ENCODE measurements at regions not wholly inside any gene's neighbourhood (a gene's known extent, or its start where the extent isn't known, plus 50 kb on each side); places are given as distances from the start of the nearest gene placed in this dataset.

DNA sequence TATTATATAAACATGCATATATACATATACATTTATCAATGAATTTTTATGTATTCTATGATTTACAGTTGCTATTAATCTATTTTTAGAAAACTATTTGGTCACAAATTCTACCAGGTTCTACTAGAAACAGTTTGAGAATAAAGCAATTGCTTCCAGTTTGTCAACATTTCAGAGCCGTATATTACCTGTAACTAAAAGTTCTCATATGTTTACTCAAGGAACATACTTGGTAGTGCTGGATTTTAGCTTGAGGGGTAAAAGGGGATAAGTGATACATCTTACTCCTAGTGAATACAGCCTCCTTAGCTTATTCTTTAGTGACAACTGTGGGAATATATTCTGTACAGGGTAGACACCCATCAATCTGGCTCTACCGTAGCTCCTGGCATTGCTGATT, 1590.5 kb upstream of the LRRTM3 start:
- FAIRE-seq (no peak), DNase-seq (ENCODE audit: insufficient read length) (no peak)
- no peak for TF ChIP-seq TAF1 (IDR thresholded peaks at IDR 0.05; ENCODE audit: borderline replicate concordance, low read depth, low read length)
- TF ChIP-seq POLR2A (IDR thresholded peaks at IDR 0.05; ENCODE audit: low read depth, low read length) = no peak
- TF ChIP-seq POLR2AphosphoS5 (IDR thresholded peaks at IDR 0.05; ENCODE audit: low read depth, low read length) = no peak

DNA sequence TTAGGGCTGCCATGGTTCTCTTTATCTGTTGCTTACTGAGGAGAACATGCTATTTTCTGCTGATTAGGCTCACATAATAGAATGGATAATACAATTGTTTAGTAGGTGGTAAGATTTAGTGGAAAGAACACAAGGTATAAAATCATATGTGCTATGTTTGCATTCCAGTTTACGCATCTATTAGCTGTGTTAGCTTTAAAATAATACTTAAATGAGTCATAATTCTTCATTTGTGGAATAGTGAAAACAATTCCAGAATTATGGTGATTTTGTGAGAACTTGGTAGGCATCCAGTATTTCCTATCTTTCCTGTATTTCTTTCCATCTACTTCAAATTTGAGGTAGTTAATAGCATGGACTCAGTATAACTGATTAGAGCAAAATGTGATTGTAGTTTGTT, 1585.5 kb upstream of the LRRTM3 start:
- DNase-seq (ENCODE audit: insufficient read length) = no peak
- FAIRE-seq = no peak

DNA sequence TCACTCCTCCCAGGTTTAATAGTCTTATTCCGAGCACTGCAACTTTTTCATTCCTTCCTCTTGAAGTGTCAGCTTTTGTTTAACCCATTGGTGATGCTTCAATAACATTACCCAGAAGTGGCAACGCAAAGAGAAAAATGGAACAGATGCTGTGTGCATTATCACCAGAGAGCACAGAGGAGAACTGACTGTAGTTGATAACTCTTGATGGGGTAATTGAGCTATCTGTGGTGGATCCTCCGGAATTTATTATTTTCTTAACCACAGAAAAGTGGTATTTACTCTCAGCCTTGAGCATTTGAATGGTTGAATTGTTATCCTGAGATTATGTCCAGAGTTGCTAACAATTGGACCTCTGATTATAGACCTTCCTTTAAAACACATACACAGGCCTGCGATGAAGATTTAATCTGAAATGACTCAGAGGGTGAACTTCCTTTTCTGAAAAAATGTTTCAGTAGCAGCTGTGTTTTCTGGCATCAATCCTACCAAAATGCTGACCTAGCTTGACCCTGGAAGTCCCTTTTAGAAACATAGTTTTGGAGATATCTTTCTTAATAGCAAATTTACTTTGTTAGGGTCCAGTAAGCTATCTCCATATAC, 1584.4 kb upstream of the LRRTM3 start:
- no peak for DNase-seq (ENCODE audit: insufficient read length)
- FAIRE-seq = no peak
- no peak for TF ChIP-seq POLR2A (IDR thresholded peaks at IDR 0.05; ENCODE audit: low read depth, low read length)
- TF ChIP-seq POLR2AphosphoS5 (IDR thresholded peaks at IDR 0.05; ENCODE audit: low read depth, low read length) = no peak

More for the DNA sequence above, 1585.5 kb upstream of the LRRTM3 start:
- no peak for TF ChIP-seq TAF1 (IDR thresholded peaks at IDR 0.05; ENCODE audit: borderline replicate concordance, low read depth, low read length)
- no peak for TF ChIP-seq POLR2A (IDR thresholded peaks at IDR 0.05; ENCODE audit: low read depth, low read length)
- no peak for TF ChIP-seq POLR2AphosphoS5 (IDR thresholded peaks at IDR 0.05; ENCODE audit: low read depth, low read length)

DNA sequence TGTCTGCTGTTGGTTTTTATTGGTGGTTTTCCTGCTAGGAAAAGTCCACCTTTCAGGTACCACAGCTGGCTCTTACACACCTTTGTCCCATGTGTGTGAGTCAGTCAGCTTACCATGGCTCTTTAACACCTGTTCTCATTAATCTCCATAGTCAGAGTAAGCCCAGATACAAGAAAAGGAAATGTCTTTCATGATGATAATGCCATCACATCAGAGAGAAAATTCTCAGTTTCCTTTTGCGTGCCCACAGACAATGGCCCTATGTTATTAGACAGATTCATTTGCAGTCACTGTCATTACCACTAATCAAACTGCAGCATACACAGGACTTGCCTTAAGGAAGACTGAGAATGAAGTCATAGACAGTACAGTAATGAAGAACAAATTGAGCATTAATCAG, 1583.6 kb upstream of the LRRTM3 start:
- no peak for FAIRE-seq
- DNase-seq (ENCODE audit: insufficient read length) = no peak
- TF ChIP-seq TAF1 (IDR thresholded peaks at IDR 0.05; ENCODE audit: borderline replicate concordance, low read depth, low read length) = no peak
- no peak for TF ChIP-seq POLR2AphosphoS5 (IDR thresholded peaks at IDR 0.05; ENCODE audit: low read depth, low read length)
- TF ChIP-seq POLR2A (IDR thresholded peaks at IDR 0.05; ENCODE audit: low read depth, low read length) = no peak

DNA sequence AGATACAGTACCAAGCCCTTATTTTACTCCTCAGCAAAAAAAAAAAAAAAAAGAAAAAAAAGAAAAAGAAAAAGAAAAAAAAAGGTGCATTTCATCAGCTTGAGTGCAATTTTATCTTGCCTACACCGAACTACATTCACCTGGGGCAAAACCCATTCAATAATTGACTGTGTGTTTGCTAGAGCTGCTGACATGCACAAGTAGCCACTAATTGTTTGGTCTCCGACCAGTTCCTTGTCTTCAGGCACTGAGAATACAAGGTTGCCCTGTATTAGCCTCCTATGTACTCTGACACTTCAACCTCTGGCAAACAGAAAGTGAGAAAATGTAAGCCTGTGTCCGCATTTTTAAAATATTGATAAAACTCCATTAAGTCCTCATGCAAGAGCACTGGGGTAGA, 1579.4 kb upstream of the LRRTM3 start:
- no peak for DNase-seq (ENCODE audit: insufficient read length)
- TF ChIP-seq TAF1 (IDR thresholded peaks at IDR 0.05; ENCODE audit: borderline replicate concordance, low read depth, low read length) = no peak
- TF ChIP-seq POLR2A (IDR thresholded peaks at IDR 0.05; ENCODE audit: low read depth, low read length) = no peak
- TF ChIP-seq POLR2AphosphoS5 (IDR thresholded peaks at IDR 0.05; ENCODE audit: low read depth, low read length) = no peak
- no peak for FAIRE-seq

DNA sequence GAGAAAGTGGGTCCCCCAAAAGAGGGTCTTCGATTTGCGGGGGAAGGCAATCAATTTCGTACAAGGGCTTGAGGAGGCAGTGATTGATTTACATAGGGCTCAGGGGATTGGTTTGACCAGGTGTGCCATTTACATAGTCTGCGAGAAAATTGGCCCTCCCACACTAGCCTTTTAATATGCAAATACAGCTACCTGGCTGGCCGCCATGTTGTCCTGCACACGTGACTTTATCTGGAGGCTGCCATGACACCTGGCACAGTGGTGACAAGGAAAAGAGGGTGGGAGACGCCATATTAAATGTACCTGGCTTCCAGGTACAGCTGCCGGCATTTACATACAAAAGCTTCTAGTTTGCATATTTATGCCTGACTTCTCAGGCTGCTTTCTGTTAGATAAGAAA, 1577.2 kb upstream of the LRRTM3 start:
- DNase-seq (ENCODE audit: insufficient read length) (no peak), FAIRE-seq (no peak)
- TF ChIP-seq POLR2A (IDR thresholded peaks at IDR 0.05; ENCODE audit: low read depth, low read length) (no peak), TAF1 (IDR thresholded peaks at IDR 0.05; ENCODE audit: borderline replicate concordance, low read depth, low read length) (no peak), POLR2AphosphoS5 (IDR thresholded peaks at IDR 0.05; ENCODE audit: low read depth, low read length) (no peak)

DNA sequence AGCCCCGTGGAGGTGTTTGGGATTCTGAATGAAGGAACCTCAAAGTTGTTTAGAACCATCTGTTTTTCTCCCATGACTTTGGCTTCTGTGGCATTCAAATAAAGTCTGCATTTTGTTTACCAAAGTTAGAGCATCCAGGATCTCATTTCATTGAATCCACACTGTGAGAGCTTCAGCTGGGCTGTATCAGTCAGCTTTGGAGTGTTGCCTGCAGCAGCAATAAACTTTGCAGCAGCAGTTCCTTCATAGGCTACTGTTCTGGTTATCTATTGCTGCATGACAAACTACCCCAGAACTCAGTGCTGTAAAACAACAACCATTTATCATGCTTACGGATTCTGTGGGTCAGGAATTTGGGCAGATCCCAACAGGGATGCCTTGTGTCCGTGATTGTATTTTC, 1575.2 kb upstream of the LRRTM3 start:
- FAIRE-seq (no peak), DNase-seq (ENCODE audit: insufficient read length) (no peak)
- TF ChIP-seq POLR2A (IDR thresholded peaks at IDR 0.05; ENCODE audit: low read depth, low read length) (no peak), TAF1 (IDR thresholded peaks at IDR 0.05; ENCODE audit: borderline replicate concordance, low read depth, low read length) (no peak), POLR2AphosphoS5 (IDR thresholded peaks at IDR 0.05; ENCODE audit: low read depth, low read length) (no peak)

DNA sequence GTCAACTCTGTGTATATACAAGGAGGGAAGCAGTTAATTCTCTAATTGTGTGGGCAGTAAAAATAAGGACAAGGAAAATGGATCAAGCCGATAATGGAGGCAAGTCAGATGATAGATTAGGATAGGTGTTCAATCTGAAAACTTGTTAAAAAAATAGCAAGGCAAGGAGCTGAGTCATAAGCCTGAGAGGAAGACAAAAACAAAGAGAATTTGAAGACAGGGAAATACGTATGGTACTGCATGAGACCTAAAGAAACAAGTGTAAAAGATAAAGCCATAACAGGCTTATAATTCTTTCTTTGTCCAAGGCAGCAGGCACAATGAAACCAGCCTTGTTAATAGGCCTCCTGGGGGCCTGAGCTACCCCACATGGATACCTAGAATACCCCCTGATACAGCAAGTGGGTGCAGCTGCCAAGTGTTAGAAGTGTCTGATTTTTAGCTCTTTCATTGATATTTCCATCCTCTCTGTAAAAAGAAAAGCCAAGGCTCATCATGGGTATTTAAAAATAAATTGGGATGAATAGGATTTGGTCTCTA, 1570.6 kb upstream of the LRRTM3 start:
- no peak for FAIRE-seq
- no peak for TF ChIP-seq POLR2AphosphoS5 (IDR thresholded peaks at IDR 0.05; ENCODE audit: low read depth, low read length)
- no peak for TF ChIP-seq TAF1 (IDR thresholded peaks at IDR 0.05; ENCODE audit: borderline replicate concordance, low read depth, low read length)
- TF ChIP-seq POLR2A (IDR thresholded peaks at IDR 0.05; ENCODE audit: low read depth, low read length) = no peak
- no peak for DNase-seq (ENCODE audit: insufficient read length)

DNA sequence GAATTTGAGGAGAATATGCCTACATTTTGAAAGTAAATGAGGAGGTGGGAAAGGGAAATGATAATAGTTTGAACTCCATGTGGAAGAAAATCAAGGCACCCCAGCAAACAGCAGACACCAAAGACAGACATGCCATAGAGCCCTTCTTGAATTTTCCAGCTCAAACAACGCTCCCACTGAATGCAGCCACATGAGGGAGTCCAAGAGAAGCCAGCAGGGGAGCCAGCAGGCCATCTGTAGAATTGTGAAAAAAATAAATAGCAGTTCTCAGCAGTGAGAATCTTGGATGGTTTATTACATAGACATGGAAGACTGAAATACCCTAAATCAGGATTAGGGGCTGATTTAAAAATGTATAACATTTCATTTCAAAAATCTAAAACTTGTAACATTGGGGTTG, 1567.3 kb upstream of the LRRTM3 start:
- DNase-seq (ENCODE audit: insufficient read length) (no peak), FAIRE-seq (no peak)
- TF ChIP-seq TAF1 (IDR thresholded peaks at IDR 0.05; ENCODE audit: borderline replicate concordance, low read depth, low read length) (no peak), POLR2AphosphoS5 (IDR thresholded peaks at IDR 0.05; ENCODE audit: low read depth, low read length) (no peak), POLR2A (IDR thresholded peaks at IDR 0.05; ENCODE audit: low read depth, low read length) (no peak)

DNA sequence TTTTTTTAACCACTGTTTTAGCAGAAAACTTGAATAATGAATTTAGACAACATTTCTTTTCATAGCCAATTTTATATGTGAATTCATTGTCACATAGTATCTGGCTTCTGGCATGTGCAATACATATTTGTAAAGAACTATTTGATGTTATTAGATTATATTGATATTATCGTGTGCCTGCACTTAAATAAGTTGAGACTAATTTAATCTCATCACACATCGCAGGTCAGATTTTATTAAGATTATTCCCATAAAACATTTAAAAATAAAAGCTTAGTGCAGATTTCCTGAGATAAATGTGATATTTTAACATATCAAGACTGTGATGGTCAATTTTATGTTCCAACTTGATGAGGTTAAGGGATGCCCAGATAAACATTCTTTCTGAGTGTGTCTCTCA, 1565.3 kb upstream of the LRRTM3 start:
- FAIRE-seq (no peak), DNase-seq (ENCODE audit: insufficient read length) (no peak)
- TF ChIP-seq POLR2AphosphoS5 (IDR thresholded peaks at IDR 0.05; ENCODE audit: low read depth, low read length) (no peak), POLR2A (IDR thresholded peaks at IDR 0.05; ENCODE audit: low read depth, low read length) (no peak), TAF1 (IDR thresholded peaks at IDR 0.05; ENCODE audit: borderline replicate concordance, low read depth, low read length) (no peak)

DNA sequence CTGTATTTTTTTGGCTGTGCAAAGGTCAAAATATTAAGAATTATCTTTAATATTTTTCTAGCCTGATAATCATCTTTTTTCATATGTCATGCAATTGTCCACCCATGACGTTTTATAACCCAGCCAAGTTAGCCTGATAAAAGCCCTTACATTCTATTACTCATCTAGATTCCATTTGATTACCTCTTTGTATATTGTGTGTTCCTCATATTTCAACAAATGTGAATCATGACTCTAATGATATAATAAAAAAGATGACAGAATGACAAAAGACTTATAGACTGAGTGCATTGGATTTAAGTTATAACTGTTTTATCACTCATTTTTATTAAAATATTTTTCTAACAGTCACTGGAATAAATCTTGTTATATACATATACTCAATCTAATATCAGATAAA, 1560.0 kb upstream of the LRRTM3 start:
- no peak for TF ChIP-seq POLR2A (IDR thresholded peaks at IDR 0.05; ENCODE audit: low read depth, low read length)
- no peak for TF ChIP-seq POLR2AphosphoS5 (IDR thresholded peaks at IDR 0.05; ENCODE audit: low read depth, low read length)
- TF ChIP-seq TAF1 (IDR thresholded peaks at IDR 0.05; ENCODE audit: borderline replicate concordance, low read depth, low read length) = no peak
- DNase-seq (ENCODE audit: insufficient read length) (no peak), FAIRE-seq (no peak)

DNA sequence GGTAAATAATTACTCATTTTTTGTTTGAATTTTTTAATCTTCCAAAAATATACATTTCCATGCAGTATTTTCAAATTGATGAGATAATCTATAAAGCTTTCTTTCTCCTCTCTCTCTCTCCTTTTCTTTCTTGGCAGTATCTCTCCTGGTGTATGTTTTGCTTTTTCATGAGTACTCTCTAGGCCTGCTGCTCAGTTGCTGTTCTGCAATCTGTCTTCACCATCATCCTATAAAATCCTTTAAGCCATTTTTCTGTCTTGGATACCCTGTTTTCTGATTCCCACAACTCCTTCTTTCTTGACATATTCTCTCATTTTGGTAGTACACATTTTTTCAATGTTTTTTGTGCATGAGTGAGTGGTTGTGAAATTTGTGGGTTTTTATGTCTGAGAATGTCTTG, 1558.1 kb upstream of the LRRTM3 start:
- no peak for DNase-seq (ENCODE audit: insufficient read length)
- FAIRE-seq = no peak
- TF ChIP-seq TAF1 (IDR thresholded peaks at IDR 0.05; ENCODE audit: borderline replicate concordance, low read depth, low read length) = no peak
- no peak for TF ChIP-seq POLR2A (IDR thresholded peaks at IDR 0.05; ENCODE audit: low read depth, low read length)
- no peak for TF ChIP-seq POLR2AphosphoS5 (IDR thresholded peaks at IDR 0.05; ENCODE audit: low read depth, low read length)

All from GM12892 (cell line).